WERI-Rb-1 (cell line): ENCODE measurements at regions not wholly inside any gene's neighbourhood (a gene's known extent, or its start where the extent isn't known, plus 50 kb on each side); places are given as distances from the start of the nearest gene placed in this dataset.

Experiments
- DNase-seq: peaks from one replicate; pipeline ENCODE4 v3.0.0-alpha.2; 2020
- H3K27ac ChIP-seq: fragments of 250-450 bp; sonication (Bioruptor Pico); 2 replicates; pipeline ENCODE4 v1.5.1; 2020; ENCODE audit warnings: mild to moderate bottlenecking, moderate library complexity
- H3K27me3 ChIP-seq: fragments of 250-450 bp; sonication (Bioruptor Pico); 2 replicates; pipeline ENCODE4 v1.5.1; 2021; ENCODE audit warnings: mild to moderate bottlenecking, low read depth, moderate library complexity; ENCODE audit not compliant: insufficient read depth, severe bottlenecking
- H3K36me3 ChIP-seq: fragments of 250-450 bp; sonication (Bioruptor Pico); 2 replicates; pipeline ENCODE4 v1.5.1; 2020; ENCODE audit warnings: mild to moderate bottlenecking, moderate library complexity
- H3K4me3 ChIP-seq: 2 replicates; pipeline ENCODE4 v1.5.1; 2011; ENCODE audit warnings: low read depth, mild to moderate bottlenecking, control low read depth, low read length
- H3K9me3 ChIP-seq: fragments of 250-450 bp; sonication (Bioruptor Pico); 2 replicates; pipeline ENCODE4 v1.5.1; 2021; ENCODE audit warnings: mild to moderate bottlenecking, moderate library complexity; ENCODE audit not compliant: severe bottlenecking
- CTCF ChIP-seq: IDR thresholded peaks from 2 replicates; pipeline ENCODE4 v1.5.1; 2011; ENCODE audit warnings: low read depth, mild to moderate bottlenecking, control low read depth, inconsistent platforms, low read length

DNA sequence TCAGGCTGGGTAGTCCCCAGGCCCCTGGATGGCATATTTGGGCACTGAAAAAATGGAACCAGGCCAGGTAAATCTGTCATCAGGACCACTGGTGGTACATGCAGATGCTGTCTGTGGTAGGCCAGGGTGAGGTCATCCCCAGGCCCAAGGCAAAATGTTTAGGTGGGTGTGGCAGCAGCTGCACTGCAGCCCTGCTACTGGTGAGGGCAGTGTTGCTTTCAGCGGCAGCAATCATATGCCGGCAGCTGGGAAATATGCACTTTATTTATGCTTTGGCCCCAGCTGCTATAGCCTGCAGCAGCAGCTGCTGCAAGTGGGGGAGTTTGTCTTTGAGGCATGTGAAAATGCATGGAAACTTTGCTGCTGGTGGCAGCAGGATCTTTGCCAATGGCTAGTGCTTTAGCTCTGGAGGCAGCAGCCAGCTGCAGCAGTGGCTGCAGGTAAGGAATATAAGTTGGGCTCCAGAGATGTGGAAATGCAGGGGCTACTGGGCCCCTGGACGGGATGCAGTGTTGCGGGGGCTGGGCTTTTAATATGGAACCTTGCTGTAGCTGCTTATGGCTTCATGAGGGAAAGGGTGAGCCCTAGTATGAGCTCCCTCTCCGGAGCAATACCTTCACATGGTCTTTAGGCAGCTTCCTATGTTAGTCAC is 365.7 kb upstream of the CADM1 start:
- no peak overlapping the region for H3K4me3 ChIP-seq
- H3K9me3 ChIP-seq = no peaks in the 10 kb centered on the region
- TF ChIP-seq CTCF = peak; percentile 83
- no peaks in the 10 kb centered on the region for H3K36me3 ChIP-seq
- peak; percentile 55 for DNase-seq
- H3K27me3 ChIP-seq = no peaks in the 10 kb centered on the region
- no peak overlapping the region for H3K27ac ChIP-seq

DNA sequence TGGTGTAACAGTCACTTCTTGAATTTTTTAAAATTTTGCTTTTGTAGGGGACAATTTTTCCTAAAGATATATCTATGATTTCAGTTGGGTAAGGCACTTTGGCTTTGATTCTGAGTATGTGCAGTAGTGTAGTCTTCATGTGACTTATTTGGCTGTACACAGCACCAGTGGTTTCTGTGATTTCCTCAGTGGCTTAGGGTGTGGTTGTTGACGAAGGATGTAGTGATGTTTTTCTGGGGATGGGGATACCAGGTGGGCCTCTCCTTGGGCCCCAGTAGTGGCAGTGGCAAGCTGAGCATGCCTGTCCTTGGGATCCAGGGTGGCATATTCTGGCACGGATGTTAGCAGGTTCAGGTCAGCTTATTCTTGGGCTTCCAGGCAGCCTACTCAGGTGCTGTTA is 364.9 kb upstream of the CADM1 start:
- H3K27ac ChIP-seq = no peak overlapping the region
- no peaks in the 10 kb centered on the region for H3K36me3 ChIP-seq
- no peak overlapping the region for H3K4me3 ChIP-seq
- no peak for DNase-seq
- H3K27me3 ChIP-seq = no peaks in the 10 kb centered on the region
- no peaks in the 10 kb centered on the region for H3K9me3 ChIP-seq
- TF ChIP-seq CTCF = no peak

- no peak for DNase-seq
- Histone ChIP-seq H3K27me3 (no peaks in the 10 kb centered on the region), H3K4me3 (no peak overlapping the region), H3K36me3 (no peaks in the 10 kb centered on the region), H3K9me3 (peaks cover 2% of the 10 kb centered on the region), H3K27ac (no peak overlapping the region)
- TF ChIP-seq CTCF = no peak
These were observed 356.0 kb upstream of the CADM1 start for GRCh38 chr11:115860246-115860645.

GRCh38 chr11:115848611-115849010 is 344.4 kb upstream of the CADM1 start:
- no peak for DNase-seq
- Histone ChIP-seq H3K4me3 (no peak overlapping the region), H3K36me3 (no peaks in the 10 kb centered on the region), H3K27ac (no peak overlapping the region), H3K27me3 (no peaks in the 10 kb centered on the region), H3K9me3 (peaks cover 2% of the 10 kb centered on the region)
- no peak for TF ChIP-seq CTCF

DNA sequence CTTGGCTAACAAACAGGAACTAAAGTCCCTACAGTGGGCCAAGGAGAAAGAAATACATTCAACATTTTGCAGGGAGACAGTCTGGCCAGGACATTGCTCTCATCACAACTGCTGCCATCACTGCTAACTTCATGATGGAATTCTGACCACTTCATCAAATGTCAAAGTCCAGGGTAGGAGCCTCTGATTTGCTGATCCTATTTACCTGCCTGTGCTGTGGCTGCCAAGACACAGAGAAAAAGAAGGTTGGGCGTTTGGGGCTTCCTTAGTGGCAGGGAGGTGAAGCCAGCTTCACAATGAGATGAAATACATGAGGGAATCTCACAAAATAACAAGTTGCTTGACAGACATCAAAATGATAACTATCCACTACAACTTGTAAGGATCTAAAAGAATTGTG is 343.9 kb upstream of the CADM1 start:
- H3K4me3 ChIP-seq = no peak overlapping the region
- no peak for TF ChIP-seq CTCF
- DNase-seq = no peak
- H3K27ac ChIP-seq = no peak overlapping the region
- peaks cover 2% of the 10 kb centered on the region for H3K9me3 ChIP-seq
- no peaks in the 10 kb centered on the region for H3K27me3 ChIP-seq
- no peaks in the 10 kb centered on the region for H3K36me3 ChIP-seq

DNA sequence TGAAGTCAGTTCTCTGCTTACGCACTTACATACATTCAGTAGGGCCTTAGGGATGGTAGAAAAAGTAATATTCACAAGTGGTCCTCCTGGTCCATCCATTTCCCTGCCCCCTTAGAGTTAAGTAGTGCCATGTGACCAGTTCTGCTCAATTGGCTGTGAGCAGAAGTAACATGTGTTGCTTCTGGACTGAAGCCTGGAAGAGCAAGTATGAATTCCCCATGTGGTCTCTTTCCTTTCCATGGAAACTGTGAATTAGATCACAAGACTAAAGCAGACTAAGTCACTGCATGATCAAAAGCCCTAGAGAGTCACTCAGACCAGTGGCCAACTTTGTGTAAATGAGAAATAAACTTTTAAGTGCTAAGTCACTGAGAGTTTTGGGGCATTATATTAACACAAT is 341.7 kb upstream of the CADM1 start:
- H3K27me3 ChIP-seq = no peaks in the 10 kb centered on the region
- H3K27ac ChIP-seq = no peak overlapping the region
- peaks cover 2% of the 10 kb centered on the region for H3K9me3 ChIP-seq
- no peak for DNase-seq
- no peak for TF ChIP-seq CTCF
- no peaks in the 10 kb centered on the region for H3K36me3 ChIP-seq
- no peak overlapping the region for H3K4me3 ChIP-seq
